Thyroid gland (tissue), 4 donors: ENCODE measurements at regions not wholly inside any gene's neighbourhood (a gene's known extent, or its start where the extent isn't known, plus 50 kb on each side); places are given as distances from the start of the nearest gene placed in this dataset.

Source experiments
- DNase-seq, 2 donors: peaks; one replicate each; pipeline ENCODE4 v3.0.0-alpha.2; 2019
- H3K27ac ChIP-seq, 3 donors: fragments of 200-600 bp; sonication (generic); 1 replicate in 2 of 3; 2 replicates in 1 of 3; pipeline ENCODE4 v1.5.1; 2016 to 2019; ENCODE audit warnings: mild to moderate bottlenecking in 1 of 3, moderate library complexity in 1 of 3
- H3K27me3 ChIP-seq: fragments of 200-600 bp; sonication (generic); one replicate; pipeline ENCODE4 v1.5.1; 2019
- H3K36me3 ChIP-seq, 2 donors: fragments of 200-600 bp; sonication (generic); one replicate each; pipeline ENCODE4 v1.5.1; 2016 to 2019
- H3K4me1 ChIP-seq, 2 donors: fragments of 200-600 bp; sonication (generic); one replicate each; pipeline ENCODE4 v1.5.1; 2017 to 2019
- H3K4me3 ChIP-seq, 3 donors: fragments of 200-600 bp; sonication (generic); replicated peaks in 1 of 3; 1 replicate in 2 of 3; 2 replicates in 1 of 3; pipeline ENCODE4 v1.5.1; 2016; ENCODE audit warnings: mild to moderate bottlenecking in 1 of 3
- H3K9me3 ChIP-seq: fragments of 200-600 bp; sonication (generic); one replicate; pipeline ENCODE4 v1.5.1; 2017
- POLR2A ChIP-seq, 2 donors: fragments of 450-650 bp; IDR thresholded peaks; one replicate each; pipeline ENCODE4 v1.6.1; 2017; ENCODE audit warnings: antibody characterized with exemption in 2 of 2, mild to moderate bottlenecking in 2 of 2, moderate library complexity in 1 of 2
- WGBS, 2 donors: methylation state at CpG; one replicate each; pipeline ENCODE4 v1.1.5; 2017; 5-methylcytosine and 5-hydroxymethylcytosine counted together
- intact Hi-C: fragments of 100-400 bp; cut with DNase I; formaldehyde crosslinking; loops from one replicate; pipeline ENCODE4 v1.15.1; 2023
- TF ChIP-seq, protein P1 (sequence below), 6 experiments: fragments of 200-600 bp in 3 of 6; fragments of 450-650 bp in 3 of 6; sonication (generic) in 3 of 6; IDR thresholded peaks; one replicate each; pipeline ENCODE4 v1.5.1; 2016 to 2019; ENCODE audit warnings: antibody characterized with exemption in 6 of 6, mild to moderate bottlenecking in 2 of 6, inconsistent platforms in 1 of 6, moderate library complexity in 1 of 6

DNA sequence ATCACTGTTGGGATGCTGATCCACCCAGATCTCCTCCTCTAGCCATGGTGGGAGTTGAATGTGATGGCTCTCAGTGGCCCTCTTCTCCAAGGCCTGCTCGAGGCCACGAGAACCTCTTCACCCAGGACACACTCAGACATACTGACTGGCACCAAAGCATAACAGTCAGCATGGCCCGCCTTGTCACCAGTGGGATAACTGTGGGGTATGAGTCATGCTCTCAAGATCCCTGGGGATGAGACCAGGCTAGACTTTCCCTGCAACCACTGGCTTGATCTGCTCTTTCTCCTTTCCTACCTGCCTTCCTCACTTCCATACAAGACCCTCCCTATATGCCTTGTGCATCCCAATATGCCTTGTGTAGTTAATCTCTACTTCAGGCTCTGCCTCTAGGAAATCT, 66.8 kb downstream of the RIN2 start:
- no peak overlapping the region for H3K27ac ChIP-seq
- H3K36me3 ChIP-seq = no peaks in the 10 kb centered on the region
- no peaks in the 10 kb centered on the region for H3K4me1 ChIP-seq
- H3K4me3 ChIP-seq = no peak overlapping the region
- no peaks in the 10 kb centered on the region for H3K27me3 ChIP-seq
- TF ChIP-seq POLR2A (IDR thresholded peaks at IDR 0.05) = no peak
- TF ChIP-seq, protein P1, sequence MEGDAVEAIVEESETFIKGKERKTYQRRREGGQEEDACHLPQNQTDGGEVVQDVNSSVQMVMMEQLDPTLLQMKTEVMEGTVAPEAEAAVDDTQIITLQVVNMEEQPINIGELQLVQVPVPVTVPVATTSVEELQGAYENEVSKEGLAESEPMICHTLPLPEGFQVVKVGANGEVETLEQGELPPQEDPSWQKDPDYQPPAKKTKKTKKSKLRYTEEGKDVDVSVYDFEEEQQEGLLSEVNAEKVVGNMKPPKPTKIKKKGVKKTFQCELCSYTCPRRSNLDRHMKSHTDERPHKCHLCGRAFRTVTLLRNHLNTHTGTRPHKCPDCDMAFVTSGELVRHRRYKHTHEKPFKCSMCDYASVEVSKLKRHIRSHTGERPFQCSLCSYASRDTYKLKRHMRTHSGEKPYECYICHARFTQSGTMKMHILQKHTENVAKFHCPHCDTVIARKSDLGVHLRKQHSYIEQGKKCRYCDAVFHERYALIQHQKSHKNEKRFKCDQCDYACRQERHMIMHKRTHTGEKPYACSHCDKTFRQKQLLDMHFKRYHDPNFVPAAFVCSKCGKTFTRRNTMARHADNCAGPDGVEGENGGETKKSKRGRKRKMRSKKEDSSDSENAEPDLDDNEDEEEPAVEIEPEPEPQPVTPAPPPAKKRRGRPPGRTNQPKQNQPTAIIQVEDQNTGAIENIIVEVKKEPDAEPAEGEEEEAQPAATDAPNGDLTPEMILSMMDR (IDR thresholded peaks at IDR 0.05) = no peak
- no peak for DNase-seq
- WGBS, 2 donors = 95 to 98% methylated on average over 3 of the region's 3 CpGs
- intact Hi-C loops = no loop called here
- no peaks in the 10 kb centered on the region for H3K9me3 ChIP-seq

- intact Hi-C loops = no loop called here
- TF ChIP-seq POLR2A (IDR thresholded peaks at IDR 0.05) = no peak
- TF ChIP-seq, protein P1 (IDR thresholded peaks at IDR 0.05) = no peak
These were observed 68.3 kb downstream of the RIN2 start for GRCh38 chr20:19826179-19826914.

DNA sequence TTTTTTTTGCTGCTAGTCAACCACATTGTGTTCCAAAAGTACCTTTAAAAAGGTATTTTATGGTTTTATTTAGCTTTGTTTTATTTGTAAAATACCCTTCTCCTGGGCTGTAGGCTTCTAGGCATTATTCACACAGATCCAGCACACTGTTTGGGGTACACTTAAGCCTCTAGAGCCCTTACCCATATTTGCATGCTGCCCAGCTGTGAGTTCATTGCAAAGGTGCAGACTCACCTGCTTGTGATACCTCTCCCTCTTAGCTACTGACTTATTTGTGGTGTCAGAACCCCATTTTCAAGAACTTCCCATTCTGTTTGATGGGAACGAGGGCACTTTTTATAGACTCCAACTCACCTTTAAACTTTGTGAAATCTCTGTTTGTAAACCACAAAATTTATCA, 69.8 kb downstream of the RIN2 start:
- H3K27me3 ChIP-seq = no peaks in the 10 kb centered on the region
- no peak for DNase-seq
- no peak overlapping the region for H3K4me3 ChIP-seq
- no peaks in the 10 kb centered on the region for H3K36me3 ChIP-seq
- 70 to 71% methylated on average over 1 of the region's 1 CpG for WGBS, 2 donors
- no peak for TF ChIP-seq POLR2A (IDR thresholded peaks at IDR 0.05)
- TF ChIP-seq, protein P1 (IDR thresholded peaks at IDR 0.05) = no peak
- no peaks in the 10 kb centered on the region for H3K4me1 ChIP-seq
- no peak overlapping the region for H3K27ac ChIP-seq
- no peaks in the 10 kb centered on the region for H3K9me3 ChIP-seq
- intact Hi-C loops = no loop called here

More at GRCh38 chr20:19826179-19826914, 68.3 kb downstream of the RIN2 start:
- H3K4me3 ChIP-seq = no peak overlapping the region
- no peaks in the 10 kb centered on the region for H3K4me1 ChIP-seq
- H3K36me3 ChIP-seq = no peaks in the 10 kb centered on the region
- 90 to 95% methylated on average over 3 of the region's 3 CpGs for WGBS, 2 donors
- DNase-seq = no peak
- H3K27ac ChIP-seq = no peak overlapping the region
- H3K27me3 ChIP-seq = no peaks in the 10 kb centered on the region
- H3K9me3 ChIP-seq = no peaks in the 10 kb centered on the region

- no peak for TF ChIP-seq POLR2A (IDR thresholded peaks at IDR 0.05)
- TF ChIP-seq, protein P1 (IDR thresholded peaks at IDR 0.05) = peak in 2 of 6 experiments; percentile 8 to 13
- 71% methylated on average over 4 of the region's 4 CpGs for WGBS, 2 donors
- H3K27me3 ChIP-seq = no peaks in the 10 kb centered on the region
- H3K36me3 ChIP-seq = no peaks in the 10 kb centered on the region
- no peaks in the 10 kb centered on the region for H3K9me3 ChIP-seq
- intact Hi-C loops = no loop called here
- no peak overlapping the region for H3K4me3 ChIP-seq
- H3K4me1 ChIP-seq = no peaks in the 10 kb centered on the region
- H3K27ac ChIP-seq = no peak overlapping the region
- DNase-seq = no peak
These were observed 70.2 kb downstream of the RIN2 start for GRCh38 chr20:19828232-19828631.

GRCh38 chr20:19830211-19830785, 72.2 kb downstream of the RIN2 start:
- H3K27me3 ChIP-seq = no peaks in the 10 kb centered on the region
- H3K9me3 ChIP-seq = no peaks in the 10 kb centered on the region
- intact Hi-C loops = no loop called here
- no peak for DNase-seq
- WGBS, 2 donors = 88 to 98% methylated on average over 1 to 2 of the region's 2 CpGs
- H3K36me3 ChIP-seq = no peaks in the 10 kb centered on the region
- H3K4me3 ChIP-seq = no peak overlapping the region
- H3K27ac ChIP-seq = no peak overlapping the region
- H3K4me1 ChIP-seq = no peaks in the 10 kb centered on the region
- TF ChIP-seq, protein P1 (IDR thresholded peaks at IDR 0.05) = no peak
